Neuronal stem cell (in vitro differentiated cells): ENCODE measurements at regions not wholly inside any gene's neighbourhood (a gene's known extent, or its start where the extent isn't known, plus 50 kb on each side); places are given as distances from the start of the nearest gene placed in this dataset.

Source experiments
- DNase-seq: peaks from one replicate; pipeline ENCODE4 v3.0.0-alpha.2; 2013; ENCODE audit warnings: low spot score
- H2AFZ ChIP-seq: one replicate; pipeline ENCODE4 v1.6.1; 2013; ENCODE audit warnings: mild to moderate bottlenecking, low read length, inconsistent platforms
- H2AK5ac ChIP-seq: 2 replicates; pipeline ENCODE4 v1.6.1; 2013; ENCODE audit warnings: low read depth, mild to moderate bottlenecking, inconsistent platforms, low read length, moderate library complexity, mixed read lengths
- H2BK120ac ChIP-seq: 2 replicates; pipeline ENCODE4 v1.6.1; 2013; ENCODE audit warnings: low read depth, mild to moderate bottlenecking, inconsistent platforms, low read length, moderate library complexity, mixed read lengths
- H2BK12ac ChIP-seq: one replicate; pipeline ENCODE4 v1.6.1; 2013; ENCODE audit warnings: low read length, inconsistent platforms
- H2BK15ac ChIP-seq: 2 replicates; pipeline ENCODE4 v1.6.1; 2013; ENCODE audit warnings: mild to moderate bottlenecking, low read length, inconsistent platforms, mixed read lengths
- H2BK5ac ChIP-seq: one replicate; pipeline ENCODE4 v1.6.1; 2013; ENCODE audit warnings: inconsistent platforms, mild to moderate bottlenecking, low read length, moderate library complexity
- H3K14ac ChIP-seq: one replicate; pipeline ENCODE4 v1.6.1; 2013; ENCODE audit warnings: low read length, inconsistent platforms
- H3K18ac ChIP-seq: 2 replicates; pipeline ENCODE4 v1.6.1; 2013; ENCODE audit warnings: low read length, inconsistent platforms
- H3K23ac ChIP-seq: 2 replicates; pipeline ENCODE4 v1.6.1; 2013; ENCODE audit warnings: low read depth, mild to moderate bottlenecking, mixed read lengths, low read length, inconsistent platforms; ENCODE audit not compliant: poor library complexity
- H3K27ac ChIP-seq: replicated peaks from 3 replicates; pipeline ENCODE4 v1.5.1; 2013; ENCODE audit warnings: low read length, inconsistent platforms
- H3K27me3 ChIP-seq, 3 experiments: 2 replicates each; pipeline ENCODE4 v1.6.1; 2013; ENCODE audit warnings: low read length in 3 of 3, mild to moderate bottlenecking in 2 of 3, inconsistent platforms in 1 of 3, low read depth in 1 of 3, mixed read lengths in 1 of 3, moderate library complexity in 1 of 3; ENCODE audit not compliant: control insufficient read depth in 3 of 3, insufficient read depth in 3 of 3
- H3K36me3 ChIP-seq, 2 donors: replicated peaks in 1 of 2; 2 replicates each; pipeline ENCODE4 v1.6.1; 2013; ENCODE audit warnings: low read length in 2 of 2; ENCODE audit not compliant: control insufficient read depth in 2 of 2, insufficient read depth in 2 of 2
- H3K4ac ChIP-seq: 2 replicates; pipeline ENCODE4 v1.6.1; 2013; ENCODE audit warnings: inconsistent platforms, mild to moderate bottlenecking, low read length, moderate library complexity
- H3K4me1 ChIP-seq, 2 donors: 1 replicate in 1 of 2; 2 replicates in 1 of 2; pipeline ENCODE4 v1.6.1; 2013; ENCODE audit warnings: low read length in 2 of 2, low read depth in 1 of 2; ENCODE audit not compliant: control insufficient read depth in 2 of 2, insufficient read depth in 1 of 2
- H3K4me2 ChIP-seq: one replicate; pipeline ENCODE4 v1.6.1; 2013; ENCODE audit warnings: mild to moderate bottlenecking, low read length, inconsistent platforms; ENCODE audit not compliant: insufficient read depth, poor library complexity, severe bottlenecking
- H3K4me3 ChIP-seq, 2 donors: 2 replicates each; pipeline ENCODE4 v1.5.1; 2013; ENCODE audit warnings: low read length in 2 of 2, mild to moderate bottlenecking in 2 of 2, inconsistent platforms in 1 of 2, moderate library complexity in 1 of 2
- H3K79me1 ChIP-seq: one replicate; pipeline ENCODE4 v1.6.1; 2013; ENCODE audit warnings: low read depth, mild to moderate bottlenecking, inconsistent platforms, low read length, moderate library complexity
- H3K9ac ChIP-seq: one replicate; pipeline ENCODE4 v1.6.1; 2013; ENCODE audit warnings: mild to moderate bottlenecking, low read depth, low read length, inconsistent platforms; ENCODE audit not compliant: poor library complexity
- H3K9me3 ChIP-seq, 2 donors: replicated peaks in 1 of 2; 2 replicates each; pipeline versions ENCODE3 to v1.6.1; 2013; ENCODE audit warnings: low read length in 2 of 2, mild to moderate bottlenecking in 2 of 2, inconsistent platforms in 1 of 2, low read depth in 1 of 2, mixed read lengths in 1 of 2, moderate library complexity in 1 of 2; ENCODE audit not compliant: control insufficient read depth in 2 of 2, insufficient read depth in 1 of 2
- H4K8ac ChIP-seq: one replicate; pipeline ENCODE4 v1.6.1; 2013; ENCODE audit warnings: low read depth, mild to moderate bottlenecking, inconsistent platforms, low read length, moderate library complexity
- H4K91ac ChIP-seq: one replicate; pipeline ENCODE4 v1.6.1; 2013; ENCODE audit warnings: low read length, low read depth, mild to moderate bottlenecking, inconsistent platforms; ENCODE audit not compliant: poor library complexity
- WGBS, 2 donors: extraction: QIAGEN DNeasy Blood & Tissue Kit; methylation state at CpG; one replicate each; pipeline ENCODE4 v1.1.7; 2013; ENCODE audit warnings: missing lambda C conversion rate in 2 of 2, mixed read lengths in 1 of 2; ENCODE audit not compliant: insufficient read length in 2 of 2, insufficient replicate concordance in 1 of 2; ENCODE audit errors: extremely low coverage in 2 of 2; 5-methylcytosine and 5-hydroxymethylcytosine counted together

DNA sequence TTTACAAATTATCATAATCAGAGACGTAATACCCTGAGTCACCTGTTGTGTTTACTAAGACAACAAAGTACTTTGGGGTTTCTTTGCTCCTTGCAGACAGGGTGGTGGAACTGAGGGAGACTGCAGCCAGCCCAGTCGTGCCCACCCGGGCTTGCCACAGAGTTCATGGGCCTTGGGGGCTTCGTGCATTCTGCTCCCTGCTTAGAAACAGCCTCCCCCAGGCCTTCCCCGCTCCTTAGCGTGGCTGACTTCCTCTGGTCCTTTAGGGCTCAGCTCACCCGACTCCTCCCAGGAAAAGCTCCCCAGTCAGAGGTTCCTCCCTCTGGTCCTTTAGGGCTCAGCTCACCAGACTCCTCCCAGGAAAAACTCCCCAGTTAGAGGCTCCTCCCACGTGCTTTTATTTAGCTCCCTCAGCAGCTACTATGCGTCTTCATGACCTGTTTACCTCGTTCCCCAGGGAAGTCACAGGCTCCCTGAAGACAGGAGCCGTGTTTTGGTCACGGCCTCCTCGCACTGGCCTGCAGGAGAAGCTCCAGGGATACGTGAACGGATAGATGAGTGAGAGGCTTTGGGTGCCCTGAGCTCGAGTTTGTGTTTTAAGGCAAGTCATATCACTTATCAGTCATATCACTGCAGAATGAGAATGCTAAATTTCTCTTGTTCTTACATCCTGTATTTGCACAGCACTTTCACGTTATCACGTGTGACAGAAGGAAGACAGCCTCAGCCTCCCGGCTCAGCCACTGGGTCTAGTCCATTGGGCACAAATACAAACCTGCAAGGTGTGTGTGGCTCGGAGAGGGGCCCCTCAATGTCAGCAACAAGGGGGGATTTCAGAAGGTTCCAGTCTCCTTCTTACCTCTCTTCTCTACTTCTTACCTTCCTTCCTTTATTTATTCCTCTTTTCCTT, 52.7 kb upstream of the VIPR2 start:
- Histone ChIP-seq H3K4ac (no peak overlapping the region), H2BK15ac (no peak overlapping the region), H3K79me1 (no peaks in the 10 kb centered on the region), H4K91ac (no peak overlapping the region), H3K23ac (no peak overlapping the region), H3K9me3 (peaks cover 0 to 9% of the 10 kb centered on the region in 2 donors), H2AK5ac (no peak overlapping the region), H2AFZ (peak overlapping the region; percentile 49), H3K4me3 (no peak overlapping the region), H2BK5ac (no peak overlapping the region), H3K27me3 (peaks cover 0 to 6% (median 0%) of the 10 kb centered on the region in 3 experiments), H3K18ac (no peak overlapping the region), H3K36me3 (no peaks in the 10 kb centered on the region), H3K4me2 (no peak overlapping the region), H3K14ac (no peak overlapping the region), H3K27ac (no peak overlapping the region), H4K8ac (no peak overlapping the region), H2BK120ac (no peak overlapping the region), H3K4me1 (peaks cover 0 to 1% of the 10 kb centered on the region in 2 donors), H3K9ac (no peak overlapping the region), H2BK12ac (no peak overlapping the region)
- peak; percentile 4 for DNase-seq
- no CpG with 5 or more reads among the region's 20 CpGs for WGBS, 2 donors

DNA sequence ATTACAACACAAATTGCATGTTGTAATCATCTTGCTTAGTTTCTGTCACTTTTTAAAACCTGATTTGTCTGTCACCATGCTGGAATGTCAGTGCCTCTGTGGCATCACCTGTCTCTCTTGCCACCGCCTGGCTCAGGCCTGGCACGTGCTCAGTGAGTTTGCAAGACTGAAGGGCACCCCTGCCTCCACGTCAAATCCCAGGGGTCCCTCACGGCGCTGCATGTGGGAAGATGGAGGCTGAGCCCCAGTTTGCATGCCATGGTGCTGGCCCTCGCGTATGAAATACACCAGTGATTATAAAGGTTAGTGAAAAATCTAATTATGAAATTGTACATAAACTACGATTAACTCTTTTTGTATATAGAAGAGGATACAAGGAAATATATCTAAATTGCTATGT, 51.9 kb upstream of the VIPR2 start:
- H2AK5ac ChIP-seq, result no peak overlapping the region
- no peak overlapping the region for H2BK5ac ChIP-seq
- peaks cover 0 to 9% of the 10 kb centered on the region in 2 donors for H3K9me3 ChIP-seq
- no peak overlapping the region for H2BK120ac ChIP-seq
- no CpG with 5 or more reads among the region's 8 CpGs for WGBS, 2 donors
- no peak for DNase-seq
- H3K14ac ChIP-seq, result no peak overlapping the region
- no peak overlapping the region for H4K91ac ChIP-seq
- H3K79me1 ChIP-seq, result no peaks in the 10 kb centered on the region
- H3K4me3 ChIP-seq, result no peak overlapping the region
- H3K27ac ChIP-seq, result no peak overlapping the region
- H3K36me3 ChIP-seq, result no peaks in the 10 kb centered on the region
- H3K27me3 ChIP-seq, result peaks cover 0 to 6% (median 0%) of the 10 kb centered on the region in 3 experiments
- H2BK15ac ChIP-seq, result no peak overlapping the region
- no peak overlapping the region for H3K23ac ChIP-seq
- H4K8ac ChIP-seq, result no peak overlapping the region
- H3K4me1 ChIP-seq, result peaks cover 0 to 1% of the 10 kb centered on the region in 2 donors
- no peak overlapping the region for H2AFZ ChIP-seq
- no peak overlapping the region for H3K9ac ChIP-seq
- no peak overlapping the region for H3K4ac ChIP-seq
- no peak overlapping the region for H2BK12ac ChIP-seq
- H3K18ac ChIP-seq, result no peak overlapping the region
- no peak overlapping the region for H3K4me2 ChIP-seq

- peaks cover 0 to 1% of the 10 kb centered on the region in 2 donors for H3K4me1 ChIP-seq
- H2BK5ac ChIP-seq, result no peak overlapping the region
- H2BK15ac ChIP-seq, result no peak overlapping the region
- no CpG with 5 or more reads among the region's 5 CpGs for WGBS, 2 donors
- peaks cover 0 to 9% of the 10 kb centered on the region in 2 donors for H3K9me3 ChIP-seq
- H3K79me1 ChIP-seq, result no peaks in the 10 kb centered on the region
- no peak overlapping the region for H4K91ac ChIP-seq
- no peak overlapping the region for H3K14ac ChIP-seq
- no peak overlapping the region for H3K4ac ChIP-seq
- H4K8ac ChIP-seq, result no peak overlapping the region
- DNase-seq, result no peak
- H3K4me3 ChIP-seq, result no peak overlapping the region
- H2BK12ac ChIP-seq, result no peak overlapping the region
- H3K9ac ChIP-seq, result no peak overlapping the region
- H2AFZ ChIP-seq, result no peak overlapping the region
- H3K4me2 ChIP-seq, result no peak overlapping the region
- no peak overlapping the region for H3K27ac ChIP-seq
- H3K36me3 ChIP-seq, result no peaks in the 10 kb centered on the region
- H3K18ac ChIP-seq, result no peak overlapping the region
- H2AK5ac ChIP-seq, result no peak overlapping the region
- H3K27me3 ChIP-seq, result peaks cover 0 to 6% (median 0%) of the 10 kb centered on the region in 3 experiments
- H3K23ac ChIP-seq, result no peak overlapping the region
- no peak overlapping the region for H2BK120ac ChIP-seq
These were observed 51.3 kb upstream of the VIPR2 start for GRCh38 chr7:159195946-159196345.
